Right ventricle myocardium superior (tissue), 1 donor: ENCODE measurements at regions not wholly inside any gene's neighbourhood (a gene's known extent, or its start where the extent isn't known, plus 50 kb on each side); places are given as distances from the start of the nearest gene placed in this dataset.
A peak's percentile ranks its signal among the peaks of the same experiment; 100 is the strongest.

Experiments used
- ATAC-seq: fragments of 200-7000 bp; cut with Tn5 transposase; one replicate; pipeline ENCODE4 v1.9.1; 2020; ENCODE audit warnings: mild to moderate bottlenecking; ENCODE audit not compliant: poor library complexity
- DNase-seq: peaks from one replicate; pipeline ENCODE4 v3.0.0-alpha.2; 2020
- intact Hi-C: fragments of 100-400 bp; cut with DNase I; formaldehyde crosslinking; loops from one replicate; pipeline ENCODE4 v1.11.2; 2022
- donor health status: DM: no; HTN: yes; CAD: no; lungs with severe emphysema.

GRCh38 chr13:100826441-100826840 is 151.8 kb upstream of the TMTC4 start:
- no peak for ATAC-seq
- intact Hi-C loops, result no loop called here

GRCh38 chr13:100825557-100825956 is 151.0 kb upstream of the TMTC4 start:
- DNase-seq (no peak), ATAC-seq (no peak)
- intact Hi-C loops, result no loop called here

More at GRCh38 chr13:100826441-100826840, 151.8 kb upstream of the TMTC4 start:
- no peak for DNase-seq

GRCh38 chr13:100824366-100824765 is 149.8 kb upstream of the TMTC4 start:
- no peak for DNase-seq
- ATAC-seq, result no peak
- intact Hi-C loops, result no loop called here

- intact Hi-C loops, result no loop called here
- DNase-seq (no peak), ATAC-seq (no peak)
Measured at GRCh38 chr13:100823448-100823847, 148.9 kb upstream of the TMTC4 start.

- intact Hi-C loops, result no loop called here
Measured at GRCh38 chr13:100822871-100823443, 148.4 kb upstream of the TMTC4 start.

GRCh38 chr13:100818711-100819110 is 144.1 kb upstream of the TMTC4 start:
- intact Hi-C loops, result no loop called here
- peak; percentile 45 for ATAC-seq

More at GRCh38 chr13:100822871-100823443, 148.4 kb upstream of the TMTC4 start:
- no peak for ATAC-seq
- DNase-seq, result no peak

GRCh38 chr13:100817928-100818327 is 143.3 kb upstream of the TMTC4 start:
- DNase-seq (no peak), ATAC-seq (no peak)
- intact Hi-C loops, result no loop called here

More at GRCh38 chr13:100818711-100819110, 144.1 kb upstream of the TMTC4 start:
- DNase-seq, result no peak

- intact Hi-C loops, result no loop called here
- DNase-seq (no peak), ATAC-seq (no peak)
Measured at GRCh38 chr13:100815476-100816046, 141.0 kb upstream of the TMTC4 start.

- intact Hi-C loops, result no loop called here
- ATAC-seq (no peak), DNase-seq (no peak)
Measured at GRCh38 chr13:100812982-100813584, 138.5 kb upstream of the TMTC4 start.

- DNase-seq (no peak), ATAC-seq (no peak)
- intact Hi-C loops, result no loop called here
Measured at GRCh38 chr13:100811928-100812327, 137.3 kb upstream of the TMTC4 start.

- DNase-seq (no peak), ATAC-seq (no peak)
- intact Hi-C loops, result no loop called here
Measured at GRCh38 chr13:100811024-100811865, 136.7 kb upstream of the TMTC4 start.

- no peak for DNase-seq
- ATAC-seq, result no peak
- intact Hi-C loops, result no loop called here
Measured at GRCh38 chr13:100810481-100810880, 135.9 kb upstream of the TMTC4 start.

GRCh38 chr13:100809856-100810255 is 135.3 kb upstream of the TMTC4 start:
- intact Hi-C loops, result no loop called here
- ATAC-seq (no peak), DNase-seq (no peak)

- no peak for ATAC-seq
- DNase-seq, result no peak
- intact Hi-C loops, result no loop called here
Measured at GRCh38 chr13:100809129-100809390, 134.5 kb upstream of the TMTC4 start.

- intact Hi-C loops, result no loop called here
- ATAC-seq (no peak), DNase-seq (no peak)
Measured at GRCh38 chr13:100808330-100809128, 133.9 kb upstream of the TMTC4 start.

- no peak for ATAC-seq
Measured at GRCh38 chr13:100803091-100803490, 128.5 kb upstream of the TMTC4 start.

GRCh38 chr13:100800283-100800875 is 125.8 kb upstream of the TMTC4 start:
- DNase-seq (no peak), ATAC-seq (no peak)
- intact Hi-C loops, result no loop called here

More at GRCh38 chr13:100803091-100803490, 128.5 kb upstream of the TMTC4 start:
- intact Hi-C loops, result no loop called here
- no peak for DNase-seq

GRCh38 chr13:100798739-100799361 is 124.3 kb upstream of the TMTC4 start:
- DNase-seq (no peak), ATAC-seq (no peak)
- intact Hi-C loops, result no loop called here
